COLO829 (cell line): ENCODE measurements at regions not wholly inside any gene's neighbourhood (a gene's known extent, or its start where the extent isn't known, plus 50 kb on each side); places are given as distances from the start of the nearest gene placed in this dataset.

ENCODE experiments used
- DNase-seq: peaks from one replicate; pipeline ENCODE4 v3.0.0; 2012; ENCODE audit warnings: low spot score

DNA sequence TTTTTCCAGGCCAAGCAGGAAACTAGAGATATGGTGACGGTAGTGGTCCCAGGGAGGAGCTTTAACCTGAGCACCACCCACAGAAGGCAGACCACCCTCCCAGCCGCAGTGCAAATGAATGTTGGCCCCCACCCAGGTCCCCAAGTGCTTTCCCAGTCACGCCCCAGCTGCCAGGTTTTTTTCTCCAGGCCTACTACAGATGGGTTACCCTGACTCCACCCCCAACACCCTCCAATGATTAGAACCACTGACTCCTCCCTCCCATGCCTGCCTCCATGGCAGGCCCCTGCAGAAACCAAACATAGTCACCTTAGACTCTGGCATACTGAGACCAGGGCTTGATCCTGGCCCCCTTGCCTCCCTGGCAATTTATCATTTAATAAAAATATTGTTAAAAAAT, 58.7 kb upstream of the CHST1 start:
- DNase-seq = no peak

DNA sequence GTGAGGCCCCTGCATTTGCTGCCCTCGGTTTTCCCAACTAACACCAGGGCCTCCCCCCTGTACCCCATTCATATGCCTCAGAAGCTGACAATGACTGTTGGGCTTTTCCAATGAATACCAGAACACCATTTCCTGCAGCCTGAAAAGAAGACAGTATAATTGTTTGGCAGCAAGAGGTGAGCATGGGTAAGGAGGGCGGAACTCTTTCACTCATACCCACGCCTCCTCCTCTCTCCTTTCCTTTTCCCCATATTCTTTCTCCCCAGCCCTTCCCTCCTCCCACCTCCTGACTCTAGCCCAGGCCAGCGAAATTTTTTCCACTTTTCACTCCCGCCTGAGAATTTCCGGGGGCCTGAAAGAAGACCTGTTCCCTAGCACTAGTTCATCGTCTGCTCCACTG, 58.0 kb upstream of the CHST1 start:
- no peak for DNase-seq

DNA sequence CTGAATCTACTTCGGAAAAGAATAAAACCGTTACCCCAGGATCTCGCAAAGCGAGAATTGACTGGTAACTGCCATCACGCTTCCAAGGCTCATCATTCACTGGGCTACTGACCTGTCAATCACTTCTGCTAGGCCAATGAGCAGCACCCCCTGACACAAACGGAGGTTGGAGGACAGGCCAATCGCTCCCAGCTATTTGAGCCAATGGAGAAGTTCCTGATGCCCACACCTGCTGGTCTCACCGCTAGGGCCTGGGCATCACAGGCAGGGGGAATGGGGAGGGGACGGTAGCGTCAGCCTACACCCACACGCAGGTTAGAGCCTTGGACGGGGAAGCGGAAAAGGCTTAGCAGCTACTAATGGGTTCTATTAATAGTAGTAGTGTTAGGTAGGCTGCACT, 56.7 kb upstream of the CHST1 start:
- DNase-seq = peak; percentile 6

GRCh38 chr11:45717526-45717925, 52.1 kb upstream of the CHST1 start:
- no peak for DNase-seq

GRCh38 chr11:45715418-45715817, 50.0 kb upstream of the CHST1 start:
- no peak for DNase-seq
